HG02885 (cell line): ENCODE measurements at regions not wholly inside any gene's neighbourhood (a gene's known extent, or its start where the extent isn't known, plus 50 kb on each side); places are given as distances from the start of the nearest gene placed in this dataset.

Experiments
- ATAC-seq: cut with Tn5 transposase; IDR thresholded peaks from one replicate; pipeline ENCODE4 v1.9.1; 2021; ENCODE audit warnings: mild to moderate bottlenecking; ENCODE audit not compliant: unreplicated experiment, poor library complexity

GRCh38 chr16:51757921-51758479 is 606.9 kb upstream of the SALL1 start:
- no peak for ATAC-seq

GRCh38 chr16:51757505-51757904 is 606.4 kb upstream of the SALL1 start:
- ATAC-seq, result no peak

GRCh38 chr16:51757124-51757470 is 606.0 kb upstream of the SALL1 start:
- ATAC-seq, result no peak

- ATAC-seq, result no peak
Observed at GRCh38 chr16:51756447-51757123, 605.5 kb upstream of the SALL1 start.

GRCh38 chr16:51755577-51756355 is 604.7 kb upstream of the SALL1 start:
- no peak for ATAC-seq

GRCh38 chr16:51755039-51755501 is 604.0 kb upstream of the SALL1 start:
- ATAC-seq, result no peak

- ATAC-seq, result no peak
Observed at GRCh38 chr16:51753467-51754127, 602.5 kb upstream of the SALL1 start.

GRCh38 chr16:51752438-51752995 is 601.4 kb upstream of the SALL1 start:
- ATAC-seq, result no peak

- ATAC-seq, result no peak
Observed at GRCh38 chr16:51747329-51747728, 596.3 kb upstream of the SALL1 start.

GRCh38 chr16:51734220-51734619 is 583.1 kb upstream of the SALL1 start:
- no peak for ATAC-seq

- no peak for ATAC-seq
Observed at GRCh38 chr16:51733181-51733580, 582.1 kb upstream of the SALL1 start.

- ATAC-seq, result no peak
Observed at GRCh38 chr16:51731160-51731559, 580.1 kb upstream of the SALL1 start.

- no peak for ATAC-seq
Observed at GRCh38 chr16:51723036-51723724, 572.1 kb upstream of the SALL1 start.

GRCh38 chr16:51722467-51722866 is 571.4 kb upstream of the SALL1 start:
- ATAC-seq, result no peak

- no peak for ATAC-seq
Observed at GRCh38 chr16:51719376-51719775, 568.3 kb upstream of the SALL1 start.

GRCh38 chr16:51716195-51716594 is 565.1 kb upstream of the SALL1 start:
- no peak for ATAC-seq

- no peak for ATAC-seq
Observed at GRCh38 chr16:51713502-51713901, 562.4 kb upstream of the SALL1 start.

- ATAC-seq, result no peak
Observed at GRCh38 chr16:51710905-51711563, 560.0 kb upstream of the SALL1 start.

GRCh38 chr16:51710186-51710585 is 559.1 kb upstream of the SALL1 start:
- ATAC-seq, result no peak

GRCh38 chr16:51708861-51709260 is 557.8 kb upstream of the SALL1 start:
- no peak for ATAC-seq
